GM19397 (cell line): ENCODE measurements at regions not wholly inside any gene's neighbourhood (a gene's known extent, or its start where the extent isn't known, plus 50 kb on each side); places are given as distances from the start of the nearest gene placed in this dataset.
"Not testable (repeated sequence)": the region's sequence is repeated elsewhere in the genome, so short reads cannot be mapped to it uniquely, and the experiment has no call there.

Source experiments
- ATAC-seq: cut with Tn5 transposase; IDR thresholded peaks from one replicate; pipeline ENCODE4 v1.9.1; 2021; ENCODE audit warnings: mild to moderate bottlenecking, moderate library complexity; ENCODE audit not compliant: unreplicated experiment

DNA sequence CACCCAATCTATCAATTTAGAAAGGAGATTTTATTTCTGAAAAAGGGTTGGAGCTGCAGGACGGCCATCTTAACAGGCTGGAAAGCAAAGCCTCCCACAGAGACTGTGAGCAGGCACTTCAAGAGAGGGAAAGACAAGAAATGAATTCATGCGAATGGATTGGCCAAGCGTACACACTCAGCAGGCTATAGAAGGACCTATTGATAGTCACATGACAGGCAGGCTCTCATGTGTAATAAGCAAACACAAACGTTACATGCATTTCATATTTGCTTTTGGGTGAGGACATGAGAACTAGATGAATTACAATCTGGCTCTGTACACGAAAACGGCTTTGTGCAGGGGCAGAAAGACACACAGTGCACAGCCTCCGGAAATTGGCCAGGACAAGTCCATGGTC, 83.9 kb upstream of the GOLGA6L6 start:
- ATAC-seq = not testable (repeated sequence)

DNA sequence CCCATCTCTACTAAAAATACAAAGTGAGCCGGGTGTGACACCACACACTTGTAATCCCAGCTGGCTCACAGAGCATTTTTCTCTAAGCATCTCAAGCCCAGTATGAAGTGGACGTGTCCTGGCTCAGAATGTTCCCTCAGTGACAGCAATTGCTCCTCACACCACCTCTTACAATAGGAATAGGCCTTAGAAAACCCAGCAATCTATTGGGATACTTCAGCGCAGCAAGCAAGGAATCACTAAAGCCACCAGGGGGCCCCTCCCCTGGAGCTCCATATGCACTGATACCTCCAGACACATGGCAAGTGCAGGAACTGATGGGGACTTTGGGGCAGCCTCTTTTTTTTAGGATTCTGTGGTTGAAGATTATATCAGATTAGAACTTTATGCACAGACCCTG, 82.5 kb upstream of the GOLGA6L6 start:
- not testable (repeated sequence) for ATAC-seq

DNA sequence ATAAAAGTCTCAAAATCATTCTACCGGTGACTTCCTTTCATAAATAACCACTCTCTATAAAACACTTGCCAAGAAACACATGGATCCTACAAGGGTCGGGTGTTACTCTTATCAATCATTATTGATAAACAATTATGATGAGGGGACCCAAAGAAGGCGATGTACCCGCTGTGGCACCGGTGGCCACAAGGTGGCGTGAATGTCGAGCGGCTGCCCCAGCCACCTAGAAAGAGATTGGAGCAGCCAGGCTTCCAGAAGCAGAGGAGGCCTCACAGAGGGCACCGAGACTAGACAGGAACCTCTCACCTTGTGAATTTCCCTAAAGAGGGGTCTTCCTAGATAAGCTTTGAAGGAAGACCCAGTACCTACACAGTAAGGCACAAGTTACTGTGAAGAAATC, 80.5 kb upstream of the GOLGA6L6 start:
- not testable (repeated sequence) for ATAC-seq

- not testable (repeated sequence) for ATAC-seq
Measured at GRCh38 chr15:20614549-20614948, 72.9 kb upstream of the GOLGA6L6 start.

DNA sequence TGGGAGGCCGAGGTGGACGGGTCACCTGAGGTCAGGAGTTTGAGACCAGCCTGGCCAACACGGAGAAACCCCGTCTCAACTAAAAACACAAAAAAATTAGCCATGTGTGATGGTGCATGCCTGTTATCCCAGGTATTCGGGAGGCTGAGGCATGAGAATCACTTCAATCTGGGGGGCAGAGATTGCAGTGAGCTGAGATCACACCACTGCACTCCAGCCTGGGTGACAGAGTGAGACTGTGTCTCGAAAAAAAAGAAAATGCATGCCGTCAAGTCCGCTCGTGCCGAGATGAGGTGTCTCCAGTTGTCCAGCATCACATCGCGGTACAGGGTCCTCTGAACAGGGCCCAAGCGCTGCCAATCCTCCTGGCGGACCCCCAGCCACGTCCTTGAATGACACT, 71.2 kb upstream of the GOLGA6L6 start:
- ATAC-seq = not testable (repeated sequence)

DNA sequence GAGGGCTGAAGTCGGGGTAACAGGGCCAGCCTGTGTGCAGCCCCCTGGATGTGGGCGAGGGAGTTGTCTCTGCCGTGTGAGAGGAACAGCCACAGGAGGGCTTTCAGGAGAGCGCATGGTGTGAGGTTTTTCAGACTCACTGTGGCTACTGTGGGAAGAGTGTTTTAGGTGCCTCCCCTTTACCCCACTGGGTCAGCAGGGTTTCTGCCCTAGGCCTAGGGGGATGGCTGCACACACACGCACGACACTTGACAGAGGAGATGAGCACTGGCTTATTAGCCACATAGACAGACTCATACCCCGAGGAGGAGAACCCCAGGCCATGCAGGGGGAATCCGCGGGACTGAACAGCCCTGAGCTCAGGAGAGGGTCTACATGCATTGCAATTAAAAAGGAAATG, 70.8 kb upstream of the GOLGA6L6 start:
- ATAC-seq = not testable (repeated sequence)

- not testable (repeated sequence) for ATAC-seq
Measured at GRCh38 chr15:20611667-20612290, 70.2 kb upstream of the GOLGA6L6 start.

DNA sequence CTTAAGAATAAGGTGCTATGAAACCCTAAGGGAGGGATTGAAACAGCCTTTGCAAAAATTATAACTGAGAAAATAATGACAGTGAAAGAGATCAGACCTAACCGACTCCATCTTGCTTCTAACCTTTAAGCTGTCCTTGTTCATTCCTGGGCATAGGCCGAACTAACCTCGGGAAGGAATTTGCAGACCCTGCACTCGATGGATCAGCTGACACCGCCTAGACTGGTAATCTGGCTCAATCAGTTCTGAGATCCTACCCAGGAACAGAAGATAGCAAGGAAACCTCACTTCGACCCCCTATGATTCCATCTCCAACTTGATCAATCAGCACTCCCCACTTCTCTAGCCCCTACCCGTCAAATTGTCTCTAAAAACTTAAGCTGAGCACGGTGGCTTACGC, 66.6 kb upstream of the GOLGA6L6 start:
- ATAC-seq = not testable (repeated sequence)

GRCh38 chr15:20597245-20597644, 55.6 kb upstream of the GOLGA6L6 start:
- not testable (repeated sequence) for ATAC-seq

GRCh38 chr15:20594219-20594618, 52.6 kb upstream of the GOLGA6L6 start:
- not testable (repeated sequence) for ATAC-seq

DNA sequence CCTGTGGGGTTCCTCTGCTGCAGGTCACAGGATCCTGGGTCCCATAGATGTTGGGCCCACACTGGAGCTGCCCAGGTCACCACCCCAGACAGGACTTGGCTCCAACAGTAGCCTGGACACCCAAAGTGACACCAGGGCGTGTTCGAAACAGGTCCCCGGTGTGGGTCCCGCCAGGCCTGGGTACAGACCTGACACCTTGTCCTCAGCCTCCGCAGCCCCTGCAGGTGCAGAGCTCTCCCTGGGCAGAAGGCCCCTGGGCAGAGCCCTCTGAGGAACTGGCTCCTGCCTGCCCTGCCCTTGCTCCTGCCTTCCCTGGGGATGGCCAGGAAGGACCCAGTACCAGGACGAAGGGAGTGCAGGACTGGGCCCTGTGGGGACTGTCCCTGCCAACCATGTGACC, 50.3 kb upstream of the GOLGA6L6 start:
- not testable (repeated sequence) for ATAC-seq
